H1 (cell line): ENCODE measurements at regions not wholly inside any gene's neighbourhood (a gene's known extent, or its start where the extent isn't known, plus 50 kb on each side); places are given as distances from the start of the nearest gene placed in this dataset.

Source experiments
- CTCF ChIA-PET: fragments of 300-600 bp; sonication (Branson Sonifier 250); formaldehyde crosslinking; loops from one replicate; lab custom pipeline; 2021; ENCODE audit not compliant: partially characterized antibody; lab: Charles Lee
- POLR2A ChIA-PET: fragments of 300-600 bp; sonication (Branson Sonifier 250); formaldehyde crosslinking; loops from one replicate; lab custom pipeline; 2021; ENCODE audit warnings: inconsistent platforms; ENCODE audit not compliant: partially characterized antibody; lab: Charles Lee
- DNase-seq, 2 experiments: peaks; one replicate each; pipeline versions ENCODE4 v3.0.0 to v3.0.0-alpha.2; 2010 to 2022; ENCODE audit warnings: low spot score in 2 of 2, low read depth in 1 of 2, mixed read lengths in 1 of 2
- FAIRE-seq: peaks from 2 replicates; lab custom pipeline; 2011; peaks lifted over from hg19 to GRCh38; lab: Jason Lieb, UNC
- H2AFZ ChIP-seq: 2 replicates; pipeline ENCODE4 v1.8.1; 2012; ENCODE audit warnings: low read length, inconsistent platforms
- H2AK5ac ChIP-seq: 2 replicates; pipeline ENCODE4 v1.6.1; 2013; ENCODE audit warnings: low read depth, low read length
- H2BK120ac ChIP-seq: replicated peaks from 2 replicates; pipeline ENCODE3; 2013; ENCODE audit warnings: low read depth, low read length, inconsistent platforms
- H2BK12ac ChIP-seq: 2 replicates; pipeline ENCODE4 v1.6.1; 2013; ENCODE audit warnings: low read depth, low read length
- H2BK15ac ChIP-seq: 2 replicates; pipeline ENCODE4 v1.6.1; 2013; ENCODE audit warnings: low read length
- H2BK20ac ChIP-seq: 2 replicates; pipeline ENCODE4 v1.6.1; 2013; ENCODE audit warnings: low read length
- H2BK5ac ChIP-seq: 2 replicates; pipeline ENCODE4 v1.6.1; 2013; ENCODE audit warnings: low read depth, low read length
- H3K14ac ChIP-seq: 2 replicates; pipeline ENCODE4 v1.6.1; 2013; ENCODE audit warnings: inconsistent platforms; ENCODE audit not compliant: insufficient read length
- H3K18ac ChIP-seq: 2 replicates; pipeline ENCODE4 v1.6.1; 2013; ENCODE audit warnings: low read length; ENCODE audit errors: extremely low read depth
- H3K23ac ChIP-seq: 2 replicates; pipeline ENCODE4 v1.6.1; 2013; ENCODE audit warnings: inconsistent platforms; ENCODE audit not compliant: insufficient read length
- H3K23me2 ChIP-seq: 2 replicates; pipeline ENCODE4 v1.6.1; 2013; ENCODE audit warnings: low read depth, low read length
- H3K27ac ChIP-seq: 2 replicates; pipeline ENCODE4 v1.6.1; 2011; ENCODE audit warnings: low read depth, low read length, inconsistent platforms
- H3K27me3 ChIP-seq, 4 experiments: replicated peaks in 1 of 4; 1 replicate in 1 of 4; 2 replicates in 3 of 4; pipeline versions ENCODE4 v1.6.1 to v1.8.1; 2011 to 2013; ENCODE audit warnings: low read length in 3 of 4, mild to moderate bottlenecking in 3 of 4, inconsistent platforms in 2 of 4, mixed read lengths in 2 of 4, moderate library complexity in 1 of 4; ENCODE audit not compliant: control insufficient read depth in 3 of 4, insufficient read depth in 3 of 4; ENCODE audit errors: extremely low read depth in 1 of 4
- H3K36me3 ChIP-seq, 4 experiments: 2 replicates each; pipeline versions ENCODE4 v1.6.1 to v1.8.1; 2011 to 2013; ENCODE audit warnings: mild to moderate bottlenecking in 4 of 4, low read length in 3 of 4, moderate library complexity in 2 of 4, control low read depth in 1 of 4, inconsistent platforms in 1 of 4; ENCODE audit not compliant: insufficient read depth in 4 of 4, control insufficient read depth in 2 of 4
- H3K4ac ChIP-seq: replicated peaks from 2 replicates; pipeline ENCODE3; 2013; ENCODE audit warnings: low read length, low read depth, mixed read lengths, inconsistent platforms; ENCODE audit not compliant: insufficient read length
- H3K4me1 ChIP-seq, 4 experiments: replicated peaks in 1 of 4; 1 replicate in 1 of 4; 2 replicates in 3 of 4; pipeline versions ENCODE4 v1.6.1 to v1.8.1; 2011 to 2013; ENCODE audit warnings: low read length in 3 of 4, inconsistent platforms in 2 of 4, mixed read lengths in 1 of 4; ENCODE audit not compliant: insufficient read depth in 4 of 4, control insufficient read depth in 3 of 4
- H3K4me2 ChIP-seq, 2 experiments: 2 replicates each; pipeline versions ENCODE4 v1.6.1 to v1.8.1; 2011 to 2013; ENCODE audit warnings: low read depth in 2 of 2, low read length in 2 of 2, control low read depth in 1 of 2, inconsistent platforms in 1 of 2, mild to moderate bottlenecking in 1 of 2; ENCODE audit not compliant: insufficient read depth in 1 of 2
- H3K4me3 ChIP-seq, 4 experiments: fragments of 200-600, 300-600 bp in 1 of 4; sonication (generic), shearing (Covaris generic), sonication (Bioruptor Twin) in 1 of 4; 2 replicates each; pipeline versions ENCODE4 v1.5.1 to v1.8.1; 2011 to 2016; ENCODE audit warnings: low read length in 4 of 4, low read depth in 3 of 4, control low read depth in 2 of 4, inconsistent platforms in 2 of 4, mild to moderate bottlenecking in 2 of 4, mixed read lengths in 1 of 4, moderate library complexity in 1 of 4; ENCODE audit not compliant: insufficient read depth in 2 of 4; ENCODE audit errors: extremely low read depth in 1 of 4
- H3K56ac ChIP-seq: replicated peaks from 2 replicates; pipeline ENCODE3; 2013; ENCODE audit warnings: low read depth, mild to moderate bottlenecking, mixed read lengths, low read length, inconsistent platforms; ENCODE audit not compliant: insufficient read length
- H3K79me1 ChIP-seq: 2 replicates; pipeline ENCODE4 v1.6.1; 2013; ENCODE audit warnings: low read depth, low read length, control low read depth
- H3K79me2 ChIP-seq, 2 experiments: 2 replicates each; pipeline versions ENCODE4 v1.6.1 to v1.8.1; 2012 to 2013; ENCODE audit warnings: low read length in 2 of 2, mild to moderate bottlenecking in 2 of 2, inconsistent platforms in 1 of 2; ENCODE audit not compliant: insufficient read depth in 2 of 2, control insufficient read depth in 1 of 2
- H3K9ac ChIP-seq, 4 experiments: replicated peaks in 1 of 4; 1 replicate in 1 of 4; 2 replicates in 3 of 4; pipeline versions ENCODE4 v1.6.1 to v1.8.1; 2011 to 2013; ENCODE audit warnings: low read depth in 3 of 4, low read length in 3 of 4, control low read depth in 2 of 4, mild to moderate bottlenecking in 2 of 4, moderate library complexity in 2 of 4, inconsistent platforms in 1 of 4; ENCODE audit errors: extremely low read depth in 1 of 4
- H3K9me3 ChIP-seq, 2 experiments: 2 replicates each; pipeline versions ENCODE4 v1.6.1 to v1.8.1; 2012 to 2013; ENCODE audit warnings: mild to moderate bottlenecking in 2 of 2, moderate library complexity in 2 of 2, control low read depth in 1 of 2, inconsistent platforms in 1 of 2, low read depth in 1 of 2, low read length in 1 of 2, mixed read lengths in 1 of 2; ENCODE audit not compliant: insufficient read depth in 2 of 2
- H4K20me1 ChIP-seq, 2 experiments: replicated peaks in 1 of 2; 2 replicates each; pipeline versions ENCODE3 to v1.8.1; 2011 to 2013; ENCODE audit warnings: inconsistent platforms in 2 of 2, low read length in 2 of 2, mild to moderate bottlenecking in 1 of 2; ENCODE audit not compliant: insufficient read depth in 2 of 2, control insufficient read depth in 1 of 2
- H4K5ac ChIP-seq: 2 replicates; pipeline ENCODE4 v1.6.1; 2013; ENCODE audit warnings: low read length, low read depth, mixed read lengths, inconsistent platforms; ENCODE audit not compliant: insufficient read length
- H4K8ac ChIP-seq: 2 replicates; pipeline ENCODE4 v1.8.0; 2013; ENCODE audit warnings: mild to moderate bottlenecking, moderate library complexity, low read length, inconsistent platforms; ENCODE audit not compliant: insufficient read depth; ENCODE audit errors: extremely low read depth
- H4K91ac ChIP-seq: replicated peaks from 2 replicates; pipeline ENCODE3; 2013; ENCODE audit warnings: low read length, mixed read lengths, inconsistent platforms; ENCODE audit not compliant: insufficient read length
- ATF3 ChIP-seq: IDR thresholded peaks from 2 replicates; pipeline ENCODE4 v1.6.1; 2011; ENCODE audit warnings: low read depth, mild to moderate bottlenecking, low read length; ENCODE audit not compliant: insufficient read depth
- MAFK ChIP-seq: IDR thresholded peaks from 2 replicates; pipeline ENCODE4 v1.6.1; 2012; ENCODE audit warnings: low read depth, mild to moderate bottlenecking, improper control_type of control experiment, low read length
- SIRT6 ChIP-seq: IDR thresholded peaks from one replicate; pipeline ENCODE4 v1.7.1; 2012; ENCODE audit warnings: low read length, inconsistent platforms
- USF2 ChIP-seq: IDR thresholded peaks from 2 replicates; pipeline ENCODE4 v1.6.1; 2011; ENCODE audit warnings: low read length, improper control_type of control experiment
- whole genome bisulfite sequencing, 2 experiments: shearing (Covaris generic) in 1 of 2; methylation state at CpG; one replicate each; pipeline versions ENCODE4 v1.1.6 to v1.1.7; 2013 to 2015; ENCODE audit warnings: low lambda C conversion rate in 2 of 2, mixed read lengths in 2 of 2, inconsistent platforms in 1 of 2, low coverage in 1 of 2, missing lambda C conversion rate in 1 of 2; ENCODE audit not compliant: insufficient replicate concordance in 2 of 2, insufficient coverage in 1 of 2, insufficient read length in 1 of 2; ENCODE audit errors: extremely low coverage in 1 of 2, missing lambda C conversion rate in 1 of 2; 5-methylcytosine and 5-hydroxymethylcytosine counted together

GRCh38 chr14:85418721-85419120 lies 111.2 kb upstream of the FLRT2 start:
- no peak overlapping the region for H3K56ac ChIP-seq
- no peak for FAIRE-seq

More at GRCh38 chr14:85418721-85419120, 111.2 kb upstream of the FLRT2 start:
- H3K18ac ChIP-seq, result no peak overlapping the region
- no peak overlapping the region for H3K23ac ChIP-seq
- no peaks in the 10 kb centered on the region for H4K20me1 ChIP-seq
- no peaks in the 10 kb centered on the region for H3K36me3 ChIP-seq
- H3K9ac ChIP-seq, result no peak overlapping the region
- POLR2A ChIA-PET, result no interaction called here
- no peaks in the 10 kb centered on the region for H3K23me2 ChIP-seq
- no peak overlapping the region for H2BK15ac ChIP-seq
- no peak overlapping the region for H2BK120ac ChIP-seq
- no peak overlapping the region for H2BK5ac ChIP-seq
- no peak for TF ChIP-seq SIRT6
- no peak for TF ChIP-seq MAFK
- TF ChIP-seq ATF3, result no peak
- no peak for TF ChIP-seq USF2
- H2AFZ ChIP-seq, result no peak overlapping the region
- no peak overlapping the region for H3K4ac ChIP-seq
- CTCF ChIA-PET, result interaction anchor here (0.7 to 0.8 kb wide), 3 partner anchors 8 to 534 kb away, joined by 3 read pairs; no protein-coding TSS in a partner anchor
- H2BK12ac ChIP-seq, result no peak overlapping the region
- no peak overlapping the region for H4K8ac ChIP-seq
- no peak overlapping the region for H4K91ac ChIP-seq
- H3K4me2 ChIP-seq, result no peak overlapping the region
- H4K5ac ChIP-seq, result no peak overlapping the region
- no peaks in the 10 kb centered on the region for H3K27me3 ChIP-seq
- H2AK5ac ChIP-seq, result no peak overlapping the region
- H3K4me3 ChIP-seq, result no peak overlapping the region
- H3K79me1 ChIP-seq, result no peaks in the 10 kb centered on the region
- no peak overlapping the region for H2BK20ac ChIP-seq
- no peak overlapping the region for H3K14ac ChIP-seq
- WGBS, 2 experiments, result 92% methylated on average over 1 of the region's 1 CpG; no CpG with 5 or more reads in 1 of the 2 experiments
- H3K9me3 ChIP-seq, result no peaks in the 10 kb centered on the region
- no peak for DNase-seq
- H3K79me2 ChIP-seq, result no peaks in the 10 kb centered on the region
- H3K4me1 ChIP-seq, result no peaks in the 10 kb centered on the region
- H3K27ac ChIP-seq, result no peak overlapping the region
